VCaP (cell line): ENCODE measurements at regions not wholly inside any gene's neighbourhood (a gene's known extent, or its start where the extent isn't known, plus 50 kb on each side); places are given as distances from the start of the nearest gene placed in this dataset.
"Not testable (repeated sequence)": the region's sequence is repeated elsewhere in the genome, so short reads cannot be mapped to it uniquely, and the experiment has no call there.

ENCODE experiments used
- H3K27ac ChIP-seq: fragments of 450-650 bp; 2 replicates; pipeline ENCODE4 v1.5.1; 2017
- TF ChIP-seq, protein P1 (sequence below): fragments of 450-650 bp; conservative IDR thresholded peaks from 2 replicates; pipeline ENCODE4 v1.5.1; 2017; ENCODE audit warnings: mild to moderate bottlenecking, moderate library complexity

DNA sequence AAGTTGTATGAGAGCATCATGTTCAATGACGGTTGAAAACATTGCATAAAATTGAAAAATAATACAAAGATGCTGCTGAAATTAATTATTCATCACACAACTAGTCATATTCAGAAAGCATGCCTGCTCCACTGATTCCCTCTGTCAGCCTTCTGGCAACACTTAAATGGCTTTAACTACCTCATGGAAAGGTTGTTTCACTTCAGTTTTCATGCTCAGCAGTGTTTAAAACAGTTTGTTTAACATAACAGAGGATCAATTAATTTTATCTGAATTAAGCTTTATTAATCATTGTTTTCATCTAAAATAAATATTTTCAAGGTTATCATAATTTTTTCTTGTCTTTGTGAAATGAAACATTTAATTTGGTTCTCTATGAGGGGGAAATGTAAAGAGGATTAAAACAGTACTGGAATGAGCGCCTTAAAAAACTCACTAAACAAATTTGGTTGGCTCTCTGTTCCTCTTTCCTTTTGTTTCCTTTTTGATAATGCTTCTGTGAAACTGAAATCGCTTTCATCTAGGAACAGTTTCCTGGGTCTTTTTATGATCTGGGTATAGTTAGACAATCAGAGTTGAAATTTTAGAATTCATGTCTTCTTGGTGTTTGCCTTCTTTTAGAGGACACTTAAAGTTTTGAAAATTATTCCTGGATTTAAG, 427.4 kb downstream of the SH2D4B start:
- peak overlapping the region; percentile 50 for H3K27ac ChIP-seq

DNA sequence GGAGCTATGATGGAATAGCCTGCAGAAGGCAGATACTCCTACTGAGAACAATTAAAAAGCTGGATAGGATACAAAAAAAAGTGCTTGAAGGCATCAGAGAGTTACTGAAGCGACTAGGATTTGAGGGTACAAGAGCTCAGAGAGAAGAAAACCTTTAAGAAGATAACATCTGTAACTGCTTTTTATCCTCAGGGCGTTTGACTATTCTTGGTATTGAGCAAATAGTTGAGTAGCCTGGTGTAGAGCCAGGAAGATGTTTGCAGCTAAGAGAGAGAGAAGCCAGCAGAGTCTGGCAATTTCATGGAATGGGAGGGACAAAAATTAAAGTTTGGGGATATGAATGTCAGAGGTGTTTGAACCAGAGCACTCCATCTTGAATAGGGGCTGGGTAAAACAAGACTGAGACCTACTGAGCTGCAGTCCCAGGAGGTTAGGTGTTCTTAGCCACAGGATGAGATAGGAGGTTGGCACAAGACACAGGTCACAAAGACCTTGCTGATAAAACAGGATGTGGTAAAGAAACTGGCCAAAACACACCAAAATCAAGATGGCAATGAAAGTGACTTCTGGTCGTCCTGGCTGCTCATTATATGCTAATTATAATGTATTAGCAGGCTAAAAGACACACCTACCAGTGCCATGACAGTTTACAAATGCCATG, 428.8 kb downstream of the SH2D4B start:
- TF ChIP-seq, protein P1, sequence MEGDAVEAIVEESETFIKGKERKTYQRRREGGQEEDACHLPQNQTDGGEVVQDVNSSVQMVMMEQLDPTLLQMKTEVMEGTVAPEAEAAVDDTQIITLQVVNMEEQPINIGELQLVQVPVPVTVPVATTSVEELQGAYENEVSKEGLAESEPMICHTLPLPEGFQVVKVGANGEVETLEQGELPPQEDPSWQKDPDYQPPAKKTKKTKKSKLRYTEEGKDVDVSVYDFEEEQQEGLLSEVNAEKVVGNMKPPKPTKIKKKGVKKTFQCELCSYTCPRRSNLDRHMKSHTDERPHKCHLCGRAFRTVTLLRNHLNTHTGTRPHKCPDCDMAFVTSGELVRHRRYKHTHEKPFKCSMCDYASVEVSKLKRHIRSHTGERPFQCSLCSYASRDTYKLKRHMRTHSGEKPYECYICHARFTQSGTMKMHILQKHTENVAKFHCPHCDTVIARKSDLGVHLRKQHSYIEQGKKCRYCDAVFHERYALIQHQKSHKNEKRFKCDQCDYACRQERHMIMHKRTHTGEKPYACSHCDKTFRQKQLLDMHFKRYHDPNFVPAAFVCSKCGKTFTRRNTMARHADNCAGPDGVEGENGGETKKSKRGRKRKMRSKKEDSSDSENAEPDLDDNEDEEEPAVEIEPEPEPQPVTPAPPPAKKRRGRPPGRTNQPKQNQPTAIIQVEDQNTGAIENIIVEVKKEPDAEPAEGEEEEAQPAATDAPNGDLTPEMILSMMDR: no peak
- H3K27ac ChIP-seq: peak overlapping the region; percentile 50

More for the DNA sequence above, 427.4 kb downstream of the SH2D4B start:
- TF ChIP-seq, protein P1: no peak

DNA sequence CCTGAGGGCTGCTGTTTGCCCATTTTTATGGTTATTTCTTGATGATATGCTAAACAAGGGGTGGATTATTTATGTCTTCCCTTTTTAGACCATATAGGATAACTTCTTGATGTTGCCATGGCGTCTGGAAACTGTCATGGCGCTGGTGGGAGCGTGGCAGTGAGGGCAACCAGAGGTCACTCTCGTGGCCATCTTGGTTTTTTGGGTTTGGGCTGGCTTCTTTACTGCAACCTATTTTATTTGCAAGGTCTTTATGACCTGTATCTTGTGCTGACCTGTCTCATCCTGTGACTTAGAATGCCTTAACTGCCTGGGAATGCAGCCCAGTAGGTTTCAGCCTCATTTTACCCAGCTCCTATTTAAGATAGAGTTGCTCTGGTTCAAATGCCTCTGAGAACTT, 429.7 kb downstream of the SH2D4B start:
- not testable (repeated sequence) for H3K27ac ChIP-seq

DNA sequence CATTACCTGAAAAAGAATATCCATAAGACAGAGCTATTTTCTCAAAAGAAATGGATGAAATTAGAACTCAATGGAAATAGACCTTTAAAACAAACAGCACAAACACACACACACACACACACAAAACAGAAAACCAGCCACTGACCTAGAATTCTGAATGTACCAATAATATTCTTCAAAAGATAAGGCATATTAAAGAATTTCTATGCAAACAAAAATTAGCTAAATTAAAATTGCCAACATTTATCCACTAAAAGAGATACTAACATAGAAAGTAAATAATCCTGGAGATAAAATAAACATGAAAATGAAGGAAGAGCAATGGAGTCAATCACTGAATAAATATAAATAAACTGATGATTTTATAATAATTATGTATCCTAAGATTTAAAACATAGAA, 431.2 kb downstream of the SH2D4B start:
- no peak overlapping the region for H3K27ac ChIP-seq
- TF ChIP-seq, protein P1: no peak

DNA sequence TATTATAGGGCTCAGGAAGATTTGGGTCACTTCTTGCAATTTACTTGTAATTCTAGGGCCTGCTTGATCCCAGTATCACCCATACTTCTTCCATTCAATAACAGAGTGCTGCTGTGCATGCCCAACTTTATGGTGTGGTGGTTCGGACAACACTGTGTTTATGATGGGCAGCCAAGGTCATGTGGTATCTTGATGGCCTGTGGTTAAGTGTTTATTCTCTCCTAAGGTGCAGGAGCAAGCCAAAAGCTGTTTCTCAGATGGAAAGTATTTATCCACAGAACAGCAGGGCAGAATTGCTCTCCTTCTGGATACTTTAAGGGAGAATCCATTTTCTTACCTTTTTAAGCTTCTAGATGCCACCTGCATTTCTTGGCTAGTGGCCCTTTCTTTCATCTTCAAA, 433.8 kb downstream of the SH2D4B start:
- H3K27ac ChIP-seq: no peak overlapping the region

DNA sequence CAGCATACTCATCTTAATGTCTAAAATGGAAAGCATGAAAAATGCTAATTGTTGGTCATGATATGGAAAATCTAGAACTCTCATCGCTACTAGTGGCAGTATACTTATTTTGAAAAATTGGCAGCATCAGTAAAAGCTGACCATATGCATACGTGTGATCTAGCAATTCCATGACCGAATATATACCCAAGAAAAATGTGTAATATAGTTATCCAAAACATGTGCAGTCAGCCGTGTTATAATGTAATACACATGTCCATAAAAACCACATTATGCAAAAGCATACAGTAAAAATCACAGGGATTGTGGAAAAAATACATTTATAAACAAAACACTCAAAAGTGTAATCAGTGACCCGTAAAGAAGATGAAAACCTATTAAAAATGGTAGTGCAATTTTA, 439.0 kb downstream of the SH2D4B start:
- TF ChIP-seq, protein P1: no peak
- no peak overlapping the region for H3K27ac ChIP-seq

More for the DNA sequence above, 433.8 kb downstream of the SH2D4B start:
- TF ChIP-seq, protein P1: no peak

DNA sequence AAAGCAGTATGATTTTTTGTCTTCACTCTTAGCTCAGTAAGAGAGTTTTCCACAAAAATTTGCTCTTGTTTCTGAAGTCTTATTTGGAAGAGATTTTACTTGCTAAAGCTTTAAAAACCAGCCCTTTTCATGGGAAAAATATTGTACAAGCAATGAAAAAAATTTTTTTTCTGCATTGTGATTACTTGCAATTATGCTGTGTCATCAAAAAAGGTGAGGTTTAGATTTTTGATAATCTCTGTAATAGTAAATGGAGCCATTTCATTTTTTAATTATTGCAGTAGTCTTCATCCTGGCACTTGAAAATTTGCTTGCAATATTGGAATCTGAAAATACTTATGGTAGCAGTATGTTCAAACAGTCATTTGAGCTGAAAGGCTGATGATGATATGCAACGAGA, 447.4 kb downstream of the SH2D4B start:
- TF ChIP-seq, protein P1: no peak
- H3K27ac ChIP-seq: no peak overlapping the region

DNA sequence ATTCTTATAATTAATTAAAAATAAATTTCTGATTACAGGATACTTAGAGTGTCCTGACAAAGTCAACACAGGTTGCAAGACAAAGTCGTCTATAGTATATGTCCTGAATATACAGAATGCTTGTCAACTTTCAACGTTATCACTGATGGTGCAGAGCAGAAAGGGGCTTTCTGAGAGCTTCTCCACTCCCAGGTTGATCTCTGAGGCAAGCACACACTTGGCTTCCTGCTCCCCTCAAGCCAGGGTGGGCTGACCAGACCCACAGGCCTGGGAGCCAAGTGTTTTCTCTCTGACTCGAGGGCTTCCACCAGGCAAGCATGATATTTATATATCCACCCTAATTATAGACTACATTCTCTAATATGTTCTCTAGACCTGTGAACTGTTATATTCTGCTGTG, 448.9 kb downstream of the SH2D4B start:
- TF ChIP-seq, protein P1: no peak
- H3K27ac ChIP-seq: no peak overlapping the region
